ENCODE measurements at regions not wholly inside any gene's neighbourhood (a gene's known extent, or its start where the extent isn't known, plus 50 kb on each side); places are given as distances from the start of the nearest gene placed in this dataset.
A peak's percentile ranks its signal among the peaks of the same experiment; 100 is the strongest.
"Not testable (repeated sequence)": the region's sequence is repeated elsewhere in the genome, so short reads cannot be mapped to it uniquely, and the experiment has no call there.

DNA sequence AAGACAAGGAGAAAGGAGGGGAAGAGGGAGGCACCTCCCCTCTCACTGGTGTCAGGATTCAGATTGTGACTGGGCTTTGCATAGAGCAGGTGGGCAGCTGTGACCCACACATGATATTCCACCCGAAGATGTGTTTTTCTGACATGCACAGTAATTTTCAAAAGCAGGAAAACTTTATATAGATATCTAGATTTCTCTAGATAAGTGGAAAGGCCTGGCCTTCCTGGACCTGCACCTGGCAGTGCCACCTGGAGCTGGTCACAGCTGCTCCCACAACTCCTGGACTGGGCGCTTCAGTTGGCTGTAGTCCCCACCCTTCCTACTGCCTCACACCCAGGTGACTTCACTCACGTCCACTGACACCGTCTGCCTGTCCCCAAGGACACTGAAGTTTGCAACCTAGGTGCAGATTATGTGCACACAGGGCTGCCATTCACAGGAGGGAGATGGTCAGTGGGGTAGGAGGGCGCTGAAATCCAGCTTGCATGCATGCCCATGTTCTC is 70.4 kb upstream of the PLGLB2 start:
- not testable (repeated sequence) for DNase-seq (ENCODE audit: low read depth)

DNA sequence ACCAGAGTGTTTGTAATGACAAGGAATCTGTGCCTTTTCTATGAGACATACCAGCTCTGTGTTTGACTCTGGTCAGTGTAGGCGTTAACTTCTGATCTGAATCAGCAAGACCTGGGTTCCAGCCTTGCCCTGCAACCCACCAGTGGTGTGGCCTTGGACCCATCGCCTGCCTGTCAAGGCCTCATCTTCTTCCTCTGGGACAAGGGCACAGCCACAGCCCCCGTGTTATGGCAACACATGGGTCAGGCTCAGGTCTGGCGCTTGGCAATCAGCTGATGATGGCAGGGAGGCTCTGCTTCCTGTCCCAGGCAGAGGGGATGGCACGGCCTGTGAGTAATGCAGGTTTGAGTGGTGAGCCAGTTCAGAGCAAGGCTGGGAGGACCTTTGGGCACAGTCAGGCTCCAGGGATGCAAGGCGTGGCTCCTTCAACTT is 69.1 kb upstream of the PLGLB2 start:
- DNase-seq (ENCODE audit: low read depth) = not testable (repeated sequence)

DNA sequence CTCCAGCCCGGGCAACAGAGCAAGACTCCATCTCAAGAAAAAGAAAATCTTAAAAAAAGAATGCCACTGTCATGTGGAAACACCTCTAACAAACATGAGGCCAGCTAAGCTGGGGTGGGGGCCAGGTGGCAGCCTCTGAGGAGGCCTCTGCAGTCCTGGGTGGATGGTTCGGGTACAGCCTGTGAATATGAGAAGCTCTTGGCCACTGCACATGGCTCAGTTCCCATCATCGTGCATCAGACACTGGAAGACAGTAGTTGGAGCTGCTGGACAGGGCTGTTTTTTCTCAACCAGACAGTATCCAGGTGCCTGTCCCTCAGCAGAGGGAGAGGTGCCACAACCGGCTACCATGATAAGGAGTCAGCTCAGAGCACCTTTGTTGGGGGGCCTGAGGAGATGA is 67.9 kb upstream of the PLGLB2 start:
- DNase-seq (ENCODE audit: low read depth) = not testable (repeated sequence)

DNA sequence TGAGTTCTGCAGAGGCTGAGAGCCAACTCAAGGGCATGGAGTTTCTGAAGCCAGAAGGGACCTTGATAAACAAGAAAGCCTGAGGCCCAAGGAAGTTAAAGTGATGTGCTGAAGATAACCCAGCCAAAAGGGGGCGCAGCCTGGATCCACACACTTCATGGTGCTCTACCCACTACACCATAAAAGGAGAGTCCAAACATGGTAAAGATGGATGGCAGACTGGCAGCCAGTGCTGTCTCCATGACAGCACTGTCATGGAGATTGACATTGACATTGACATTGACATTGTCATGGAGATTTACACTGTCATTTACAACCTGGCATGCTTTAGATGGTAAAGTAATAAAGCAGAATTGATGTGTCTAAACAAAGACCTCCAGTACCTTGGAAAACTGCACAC is 67.2 kb upstream of the PLGLB2 start:
- not testable (repeated sequence) for DNase-seq (ENCODE audit: low read depth)

DNA sequence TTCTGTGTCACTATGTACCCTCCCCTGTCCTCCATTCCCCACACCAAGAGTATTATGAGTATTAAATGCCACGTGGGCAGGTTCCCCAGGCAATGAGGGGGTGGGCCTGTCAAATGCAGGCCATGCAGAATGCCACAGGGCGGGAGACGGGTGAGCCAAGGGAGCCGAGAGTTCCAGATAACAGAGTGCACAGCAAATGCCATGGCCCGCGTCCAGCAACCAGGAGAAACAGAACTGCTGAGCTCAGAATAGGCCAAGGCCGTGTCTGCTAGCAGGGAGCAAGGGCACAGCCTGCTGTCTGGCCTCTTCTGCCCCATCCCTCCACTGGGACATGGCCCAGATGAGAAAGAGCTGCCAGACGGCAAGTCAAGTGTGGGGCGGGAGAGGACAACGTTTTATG is 64.4 kb upstream of the PLGLB2 start:
- not testable (repeated sequence) for DNase-seq (ENCODE audit: low read depth)

DNA sequence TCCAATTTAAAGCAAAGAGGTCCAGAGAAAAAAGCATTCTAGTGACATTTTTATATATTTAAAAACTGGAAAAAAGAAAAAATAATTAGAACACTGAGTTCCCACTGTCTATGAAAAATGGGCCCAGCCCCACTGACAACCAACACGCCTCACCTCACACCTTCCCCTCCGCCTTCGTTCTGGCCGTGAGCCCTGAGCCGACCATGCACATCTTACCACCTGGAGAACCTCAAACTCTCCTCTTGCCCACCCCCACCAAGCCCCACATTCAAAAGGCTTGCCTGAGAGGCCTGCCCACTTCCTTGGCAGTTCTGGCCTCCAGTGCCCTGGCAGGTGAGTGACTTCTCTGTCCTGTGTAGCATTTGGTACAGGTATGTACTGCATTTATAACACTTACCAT is 63.9 kb upstream of the PLGLB2 start:
- DNase-seq (ENCODE audit: low read depth) = not testable (repeated sequence)

DNA sequence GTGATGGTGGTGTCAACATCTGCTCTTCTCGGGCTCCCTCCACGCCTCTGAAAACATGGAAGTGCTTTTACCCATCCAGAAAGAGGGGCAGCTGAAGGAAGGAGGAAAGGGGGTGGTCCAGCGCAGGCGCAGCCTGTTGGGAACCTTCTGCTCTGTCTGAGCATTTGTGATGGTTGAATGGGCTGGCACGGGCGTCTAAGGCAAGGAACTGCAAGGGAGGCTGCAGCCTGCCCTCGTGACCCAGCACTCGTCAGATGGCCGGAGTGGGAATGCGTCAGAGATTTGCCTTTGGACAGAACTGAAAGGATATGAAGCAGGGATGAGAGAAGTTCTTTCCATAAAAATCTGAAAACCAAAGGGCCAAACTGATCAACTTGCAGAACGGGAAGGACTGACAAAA is 62.3 kb upstream of the PLGLB2 start:
- DNase-seq (ENCODE audit: low read depth) = not testable (repeated sequence)

DNA sequence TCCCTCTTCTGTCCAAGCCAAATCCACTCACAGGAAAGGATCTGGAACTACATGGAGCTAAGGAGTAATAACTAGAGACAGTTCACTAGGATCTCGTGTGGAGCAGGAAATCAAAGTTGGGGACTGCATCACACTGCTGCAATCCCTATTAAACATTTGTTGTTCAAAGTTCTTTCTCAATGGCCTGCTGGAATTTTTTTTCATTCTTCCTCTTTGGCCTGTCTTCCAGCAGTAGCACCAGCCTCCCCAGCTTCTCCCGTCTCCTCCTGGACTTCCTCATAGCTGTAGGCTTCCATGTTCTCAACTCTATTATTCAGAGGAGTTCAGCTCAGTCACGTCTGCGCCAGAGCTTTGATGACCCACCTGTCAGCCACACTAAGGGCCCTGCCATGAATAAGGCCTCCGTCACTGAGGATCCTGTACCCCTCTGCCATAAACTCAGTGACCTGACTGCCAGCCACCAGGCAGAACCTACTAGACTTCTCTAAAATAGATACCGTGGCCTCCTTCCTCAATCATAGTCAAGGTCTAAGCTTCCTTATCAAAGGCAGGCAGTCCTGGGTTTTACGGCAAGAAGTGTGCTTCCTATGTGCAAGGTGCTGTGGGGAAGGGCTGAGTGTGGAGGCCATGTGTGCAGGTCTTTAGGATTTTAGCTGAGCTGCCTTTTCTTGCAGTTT is 60.9 kb upstream of the PLGLB2 start:
- not testable (repeated sequence) for DNase-seq (ENCODE audit: low read depth)

DNA sequence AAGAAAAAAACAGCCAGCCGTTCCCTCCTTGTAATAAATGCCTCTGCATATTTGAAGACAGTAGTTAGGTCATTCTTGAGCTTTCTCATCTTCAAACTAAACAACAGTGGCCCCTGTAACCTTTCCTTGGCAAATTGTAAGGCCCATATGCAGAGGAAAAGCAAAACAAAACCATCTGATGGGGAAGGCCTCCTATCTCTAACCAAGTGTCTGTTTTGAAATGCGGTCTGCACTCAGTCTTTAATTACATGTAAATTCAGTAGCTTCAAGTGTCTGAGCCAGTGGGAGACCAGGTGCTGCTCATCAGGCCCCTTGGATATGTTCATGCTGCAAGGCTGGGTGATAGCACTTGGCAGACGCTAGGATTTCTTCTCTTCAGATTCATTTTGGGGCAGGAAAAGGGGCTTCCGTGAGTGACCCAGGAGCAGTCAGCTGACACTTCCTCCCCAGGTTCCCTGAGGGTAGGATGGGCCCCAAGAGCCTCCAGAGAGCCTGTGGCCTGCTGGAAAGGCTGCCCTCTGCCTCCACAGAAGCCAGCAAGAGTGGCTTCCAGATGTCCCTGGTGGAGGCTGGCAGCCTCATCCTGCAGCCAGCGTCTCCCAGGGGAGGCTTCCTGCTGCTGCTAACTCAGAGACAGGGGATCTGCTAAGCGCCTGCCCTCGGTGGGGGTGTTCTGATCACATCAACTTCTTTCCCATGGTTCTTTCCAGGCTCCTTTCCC is 60.2 kb upstream of the PLGLB2 start:
- peak; percentile 59 for DNase-seq (ENCODE audit: low read depth)

DNA sequence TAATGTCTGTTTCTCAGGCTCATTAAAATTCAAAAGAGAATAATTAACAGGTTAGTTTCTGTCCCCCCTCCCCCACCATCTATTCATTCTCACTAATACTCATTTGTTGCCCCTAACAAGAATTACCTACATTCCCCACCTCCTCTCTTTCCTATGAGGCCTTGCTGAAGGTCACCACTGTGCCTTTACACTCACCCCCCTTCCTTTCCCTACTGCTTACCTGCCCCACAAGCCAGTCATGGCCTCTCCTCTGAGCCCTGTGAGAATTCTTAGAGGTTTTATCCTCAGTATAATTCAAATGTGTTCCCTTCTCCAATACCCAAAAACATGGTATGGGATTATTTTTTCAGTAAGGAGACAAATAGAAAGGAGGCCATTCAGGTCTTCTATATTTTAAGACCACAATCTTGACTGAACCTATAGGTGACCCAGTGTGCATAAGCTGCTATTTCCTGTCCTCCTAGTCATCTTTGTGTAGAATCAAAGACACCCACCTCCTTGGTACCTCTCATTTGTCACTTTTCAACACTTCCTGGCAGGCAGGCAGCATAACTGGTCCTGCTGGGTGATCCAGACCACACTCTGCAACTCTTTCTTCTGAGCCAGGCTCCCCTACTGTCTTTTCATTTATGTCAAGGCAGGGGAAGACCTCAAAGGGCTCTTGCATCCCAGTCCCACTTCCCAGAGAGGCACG is 55.8 kb upstream of the PLGLB2 start:
- DNase-seq (ENCODE audit: low read depth) = not testable (repeated sequence)

DNA sequence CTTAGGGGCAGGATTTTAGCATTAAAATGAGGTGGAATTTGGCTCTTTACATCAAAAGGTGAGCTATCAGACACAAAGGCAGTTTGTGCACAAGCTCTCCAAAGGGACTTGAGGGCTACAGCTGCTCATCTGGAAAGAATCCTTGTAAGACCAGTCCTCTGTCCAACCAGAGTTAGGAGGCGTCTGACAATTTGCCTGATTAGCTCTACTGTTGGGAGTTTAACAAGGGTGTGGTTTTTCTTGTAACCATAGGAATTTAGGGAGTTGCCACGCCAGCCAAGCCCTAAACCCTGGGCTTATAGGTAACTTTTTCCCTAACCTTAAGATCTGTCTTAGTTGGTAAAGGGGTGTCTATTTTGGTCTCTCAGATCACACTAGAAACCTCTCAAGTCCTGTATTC is 55.0 kb upstream of the PLGLB2 start:
- not testable (repeated sequence) for DNase-seq (ENCODE audit: low read depth)

DNA sequence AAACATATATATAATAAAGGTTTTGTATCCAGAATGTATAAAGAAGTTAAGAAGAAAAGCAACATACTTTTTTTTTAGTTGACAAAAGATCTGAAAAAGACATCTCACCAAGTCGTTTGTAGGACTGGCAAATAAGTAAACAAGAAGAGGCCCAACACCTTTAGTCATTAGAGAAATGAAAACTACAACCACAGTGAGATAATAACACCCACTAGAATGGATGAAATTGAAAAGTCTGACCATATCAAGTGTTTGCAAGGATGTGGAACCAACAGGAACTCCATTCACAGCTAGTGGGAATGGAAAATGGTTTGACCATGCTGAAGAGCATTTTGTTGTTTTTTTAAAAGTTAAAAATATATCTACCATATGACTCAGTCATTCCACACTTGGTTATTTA is 54.0 kb upstream of the PLGLB2 start:
- DNase-seq (ENCODE audit: low read depth) = not testable (repeated sequence)

DNA sequence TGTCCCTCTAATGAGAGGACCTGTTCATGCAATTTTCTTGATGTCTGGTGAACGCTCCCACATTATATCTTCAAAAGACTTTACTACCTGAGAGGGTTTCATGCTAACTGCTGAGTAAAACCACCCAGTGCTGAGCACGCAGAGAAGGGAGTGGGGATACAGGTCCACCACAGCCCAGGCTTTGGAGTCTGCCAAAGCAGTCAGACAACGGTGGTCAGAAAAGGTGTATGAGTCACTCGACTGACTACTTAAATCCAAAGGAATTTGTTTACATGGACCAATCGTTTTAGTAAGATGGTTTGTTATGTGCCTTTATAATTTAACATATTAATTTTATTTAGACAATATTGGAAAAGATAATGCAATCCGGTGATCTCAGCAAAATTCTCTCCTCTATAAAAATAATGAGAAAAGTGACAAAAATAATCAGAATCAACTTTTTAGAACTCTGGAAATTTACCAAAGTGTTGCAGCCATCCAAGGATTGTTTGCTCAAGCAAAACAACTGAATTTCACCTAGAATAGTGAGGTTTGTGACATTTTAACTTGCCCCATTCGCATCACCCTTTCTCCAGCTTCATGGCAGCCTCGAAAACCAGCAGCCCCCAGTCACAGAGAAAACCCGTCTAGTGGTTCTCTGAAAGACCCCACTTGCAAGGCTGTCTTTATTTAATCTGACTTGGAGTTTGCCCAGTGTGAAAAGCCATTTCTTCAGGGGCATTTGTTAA is 52.1 kb upstream of the PLGLB2 start:
- peak; percentile 66 for DNase-seq (ENCODE audit: low read depth)

All from iris pigment epithelial cell (primary cell).